Uterus (tissue), 3 donors: ENCODE measurements at regions not wholly inside any gene's neighbourhood (a gene's known extent, or its start where the extent isn't known, plus 50 kb on each side); places are given as distances from the start of the nearest gene placed in this dataset.

Experiments
- DNase-seq, 2 donors: peaks; one replicate each; pipeline ENCODE4 v3.0.0-alpha.2; 2019 to 2020
- H3K27ac ChIP-seq, 2 donors: fragments of 200-600 bp; sonication (generic); 1 replicate in 1 of 2; 2 replicates in 1 of 2; pipeline ENCODE4 v1.5.1; 2016 to 2018
- H3K27me3 ChIP-seq, 2 donors: fragments of 200-600 bp; sonication (generic); one replicate each; pipeline ENCODE4 v1.5.1; 2018 to 2019; ENCODE audit warnings: control low read depth in 1 of 2
- H3K36me3 ChIP-seq, 2 donors: fragments of 200-600 bp; sonication (generic); one replicate each; pipeline ENCODE4 v1.5.1; 2019; ENCODE audit warnings: control low read depth in 1 of 2
- H3K4me1 ChIP-seq, 2 donors: fragments of 200-600 bp; sonication (generic); one replicate each; pipeline ENCODE4 v1.5.1; 2018 to 2019; ENCODE audit warnings: control low read depth in 1 of 2
- H3K4me3 ChIP-seq, 2 donors: fragments of 200-600 bp; sonication (generic); 1 replicate in 1 of 2; 2 replicates in 1 of 2; pipeline ENCODE4 v1.5.1; 2018 to 2019; ENCODE audit warnings: mild to moderate bottlenecking in 1 of 2
- H3K9me3 ChIP-seq, 2 donors: fragments of 200-600 bp; sonication (generic); one replicate each; pipeline ENCODE4 v1.5.1; 2019; ENCODE audit warnings: control low read depth in 1 of 2
- POLR2A ChIP-seq, 2 donors: fragments of 450-650 bp; IDR thresholded peaks; one replicate each; pipeline ENCODE4 v1.6.1; 2016; ENCODE audit warnings: antibody characterized with exemption in 2 of 2, mild to moderate bottlenecking in 1 of 2, moderate library complexity in 1 of 2
- intact Hi-C: fragments of 100-400 bp; cut with DNase I; formaldehyde crosslinking; loops from one replicate; pipeline ENCODE4 v1.15.1; 2023; ENCODE audit warnings: low total_unique reads
- TF ChIP-seq, protein P1 (sequence below), 4 experiments: fragments of 200-600 bp in 2 of 4; fragments of 450-650 bp in 2 of 4; sonication (generic) in 2 of 4; IDR thresholded peaks; one replicate each; pipeline ENCODE4 v1.5.1; 2016 to 2019; ENCODE audit warnings: antibody characterized with exemption in 4 of 4, mild to moderate bottlenecking in 2 of 4, moderate library complexity in 1 of 4
- donor health status: DM: yes; HTN: yes; CAD: no.

DNA sequence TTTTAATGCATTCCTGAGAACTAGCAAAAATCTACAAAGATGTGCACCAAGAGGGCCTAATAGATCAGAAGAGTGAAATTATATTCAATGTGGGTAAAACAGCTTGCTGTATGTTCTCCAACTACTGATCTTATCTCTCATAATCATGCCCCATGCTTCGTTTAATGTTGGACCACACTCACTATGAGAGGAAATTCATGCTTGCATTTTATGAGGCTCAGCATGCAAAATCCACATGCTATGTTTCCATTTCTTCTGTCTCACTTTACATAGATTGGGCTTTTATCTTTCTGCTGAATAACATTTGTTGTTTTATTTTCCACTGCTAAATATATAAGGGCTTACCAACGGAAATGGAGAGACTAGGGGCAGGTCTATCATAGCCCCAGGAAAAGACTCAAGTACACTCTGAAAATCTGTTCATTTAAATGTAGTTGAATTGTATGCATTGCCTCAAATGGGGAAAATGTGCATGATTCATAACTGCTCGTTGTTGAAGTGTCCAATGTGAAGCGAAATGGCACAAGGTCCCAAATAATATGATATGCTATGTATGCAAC lies 474.2 kb downstream of the EFNA5 start:
- DNase-seq: no peak
- no peak for TF ChIP-seq POLR2A (IDR thresholded peaks at IDR 0.05)
- TF ChIP-seq, protein P1, sequence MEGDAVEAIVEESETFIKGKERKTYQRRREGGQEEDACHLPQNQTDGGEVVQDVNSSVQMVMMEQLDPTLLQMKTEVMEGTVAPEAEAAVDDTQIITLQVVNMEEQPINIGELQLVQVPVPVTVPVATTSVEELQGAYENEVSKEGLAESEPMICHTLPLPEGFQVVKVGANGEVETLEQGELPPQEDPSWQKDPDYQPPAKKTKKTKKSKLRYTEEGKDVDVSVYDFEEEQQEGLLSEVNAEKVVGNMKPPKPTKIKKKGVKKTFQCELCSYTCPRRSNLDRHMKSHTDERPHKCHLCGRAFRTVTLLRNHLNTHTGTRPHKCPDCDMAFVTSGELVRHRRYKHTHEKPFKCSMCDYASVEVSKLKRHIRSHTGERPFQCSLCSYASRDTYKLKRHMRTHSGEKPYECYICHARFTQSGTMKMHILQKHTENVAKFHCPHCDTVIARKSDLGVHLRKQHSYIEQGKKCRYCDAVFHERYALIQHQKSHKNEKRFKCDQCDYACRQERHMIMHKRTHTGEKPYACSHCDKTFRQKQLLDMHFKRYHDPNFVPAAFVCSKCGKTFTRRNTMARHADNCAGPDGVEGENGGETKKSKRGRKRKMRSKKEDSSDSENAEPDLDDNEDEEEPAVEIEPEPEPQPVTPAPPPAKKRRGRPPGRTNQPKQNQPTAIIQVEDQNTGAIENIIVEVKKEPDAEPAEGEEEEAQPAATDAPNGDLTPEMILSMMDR (IDR thresholded peaks at IDR 0.05): no peak
- intact Hi-C loops: no loop called here
- no peaks in the 10 kb centered on the region for H3K9me3 ChIP-seq
- H3K4me1 ChIP-seq: no peaks in the 10 kb centered on the region
- H3K27me3 ChIP-seq: no peaks in the 10 kb centered on the region
- no peak overlapping the region for H3K4me3 ChIP-seq
- H3K27ac ChIP-seq: no peak overlapping the region
- H3K36me3 ChIP-seq: no peaks in the 10 kb centered on the region

DNA sequence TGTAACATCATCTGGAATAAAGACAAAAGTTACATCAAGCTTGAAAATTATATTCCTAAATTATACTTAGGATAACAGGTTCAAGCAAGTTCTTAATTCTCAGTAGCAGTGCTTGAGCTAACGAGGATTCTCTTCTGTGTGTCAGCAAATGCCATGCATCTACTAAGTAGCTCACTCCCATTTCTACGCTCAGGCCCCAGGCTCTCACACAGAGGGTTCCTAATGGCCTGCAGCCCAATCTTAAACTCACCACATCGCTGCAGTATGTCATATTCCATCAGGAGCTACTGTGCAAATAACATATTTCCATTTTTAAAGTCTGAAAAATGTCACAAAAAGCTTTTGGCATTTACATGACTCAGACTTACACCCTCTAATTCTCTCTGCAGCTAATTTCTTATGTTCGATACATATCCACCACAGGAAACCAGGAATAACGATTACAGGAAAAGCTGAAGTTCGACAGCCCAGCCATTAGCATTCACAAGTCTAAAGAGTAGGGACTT lies 474.8 kb downstream of the EFNA5 start:
- intact Hi-C loops: no loop called here
- DNase-seq: no peak
- H3K27me3 ChIP-seq: no peaks in the 10 kb centered on the region
- H3K27ac ChIP-seq: no peak overlapping the region
- TF ChIP-seq, protein P1 (IDR thresholded peaks at IDR 0.05): no peak
- TF ChIP-seq POLR2A (IDR thresholded peaks at IDR 0.05): no peak
- no peaks in the 10 kb centered on the region for H3K9me3 ChIP-seq
- H3K4me3 ChIP-seq: no peak overlapping the region
- no peaks in the 10 kb centered on the region for H3K4me1 ChIP-seq
- no peaks in the 10 kb centered on the region for H3K36me3 ChIP-seq

DNA sequence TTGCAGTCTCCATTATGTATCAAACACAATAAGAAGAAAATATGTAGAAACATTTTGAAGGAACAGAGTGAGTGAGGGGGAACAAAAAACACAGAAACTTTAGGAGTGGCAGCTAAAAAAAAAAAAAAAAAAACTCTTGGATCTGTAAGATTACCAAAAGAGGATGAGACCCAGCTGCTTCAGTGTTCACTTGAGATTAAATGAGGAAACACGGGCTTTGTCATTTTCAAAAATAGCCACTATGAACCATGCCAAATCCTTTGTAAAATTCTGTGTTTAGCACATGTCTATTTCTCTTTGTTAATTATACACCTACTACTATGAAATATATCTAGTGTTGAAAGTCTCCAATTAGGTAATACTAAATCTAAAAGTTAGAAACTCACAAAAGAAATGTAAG lies 485.9 kb downstream of the EFNA5 start:
- H3K27me3 ChIP-seq: no peaks in the 10 kb centered on the region
- no peak for DNase-seq
- no peaks in the 10 kb centered on the region for H3K36me3 ChIP-seq
- H3K4me1 ChIP-seq: no peaks in the 10 kb centered on the region
- no peak overlapping the region for H3K4me3 ChIP-seq
- H3K27ac ChIP-seq: no peak overlapping the region
- intact Hi-C loops: no loop called here
- H3K9me3 ChIP-seq: no peaks in the 10 kb centered on the region
- TF ChIP-seq, protein P1 (IDR thresholded peaks at IDR 0.05): no peak
- no peak for TF ChIP-seq POLR2A (IDR thresholded peaks at IDR 0.05)

DNA sequence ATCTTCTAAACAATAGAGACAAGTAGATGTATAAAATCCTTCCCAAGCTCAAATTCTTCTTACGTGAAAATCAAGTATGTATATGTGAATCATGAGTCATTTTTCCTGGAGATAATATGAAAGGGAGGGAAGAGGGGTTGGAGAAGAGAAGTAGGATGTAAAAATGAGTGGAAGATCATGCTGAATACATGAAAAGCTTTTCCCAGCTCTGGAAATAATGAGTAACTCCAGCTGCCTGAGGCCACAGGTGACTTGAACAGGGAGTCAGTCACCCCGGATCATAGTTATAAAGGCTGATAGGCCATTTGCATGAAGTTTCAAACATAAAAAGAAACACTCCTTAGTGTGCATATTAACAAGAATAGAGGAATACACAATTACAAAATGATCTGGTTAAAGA lies 486.7 kb downstream of the EFNA5 start:
- intact Hi-C loops: no loop called here
- DNase-seq: no peak
- H3K36me3 ChIP-seq: no peaks in the 10 kb centered on the region
- H3K4me1 ChIP-seq: no peaks in the 10 kb centered on the region
- H3K9me3 ChIP-seq: no peaks in the 10 kb centered on the region
- no peaks in the 10 kb centered on the region for H3K27me3 ChIP-seq
- no peak for TF ChIP-seq POLR2A (IDR thresholded peaks at IDR 0.05)
- TF ChIP-seq, protein P1 (IDR thresholded peaks at IDR 0.05): no peak
- H3K4me3 ChIP-seq: no peak overlapping the region
- H3K27ac ChIP-seq: no peak overlapping the region

DNA sequence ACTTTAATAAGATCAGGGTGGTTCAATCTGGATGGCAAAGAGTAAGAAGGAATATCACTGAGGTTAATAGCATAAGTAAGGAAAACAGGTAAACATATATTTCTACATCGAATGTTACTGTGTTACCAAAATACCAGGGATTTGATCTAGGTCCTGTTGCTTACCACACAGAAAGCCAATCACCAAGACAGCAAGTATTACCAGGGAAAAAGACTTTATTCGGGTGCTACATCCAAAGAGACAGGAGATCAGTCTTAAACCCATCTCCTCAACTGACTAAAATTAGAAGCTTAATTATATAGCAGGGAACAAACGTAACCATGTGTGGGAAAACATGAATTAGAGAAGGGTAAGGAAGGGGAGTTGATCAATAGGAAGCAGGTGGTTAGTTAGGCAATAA lies 500.1 kb downstream of the EFNA5 start:
- Histone ChIP-seq H3K36me3 (no peaks in the 10 kb centered on the region), H3K27me3 (no peaks in the 10 kb centered on the region), H3K4me3 (no peak overlapping the region), H3K4me1 (no peaks in the 10 kb centered on the region), H3K9me3 (no peaks in the 10 kb centered on the region), H3K27ac (no peak overlapping the region)
- intact Hi-C loops: no loop called here
- no peak for TF ChIP-seq POLR2A (IDR thresholded peaks at IDR 0.05)
- TF ChIP-seq, protein P1 (IDR thresholded peaks at IDR 0.05): no peak
- no peak for DNase-seq
